ENCODE measurements at regions not wholly inside any gene's neighbourhood (a gene's known extent, or its start where the extent isn't known, plus 50 kb on each side); places are given as distances from the start of the nearest gene placed in this dataset.

DNA sequence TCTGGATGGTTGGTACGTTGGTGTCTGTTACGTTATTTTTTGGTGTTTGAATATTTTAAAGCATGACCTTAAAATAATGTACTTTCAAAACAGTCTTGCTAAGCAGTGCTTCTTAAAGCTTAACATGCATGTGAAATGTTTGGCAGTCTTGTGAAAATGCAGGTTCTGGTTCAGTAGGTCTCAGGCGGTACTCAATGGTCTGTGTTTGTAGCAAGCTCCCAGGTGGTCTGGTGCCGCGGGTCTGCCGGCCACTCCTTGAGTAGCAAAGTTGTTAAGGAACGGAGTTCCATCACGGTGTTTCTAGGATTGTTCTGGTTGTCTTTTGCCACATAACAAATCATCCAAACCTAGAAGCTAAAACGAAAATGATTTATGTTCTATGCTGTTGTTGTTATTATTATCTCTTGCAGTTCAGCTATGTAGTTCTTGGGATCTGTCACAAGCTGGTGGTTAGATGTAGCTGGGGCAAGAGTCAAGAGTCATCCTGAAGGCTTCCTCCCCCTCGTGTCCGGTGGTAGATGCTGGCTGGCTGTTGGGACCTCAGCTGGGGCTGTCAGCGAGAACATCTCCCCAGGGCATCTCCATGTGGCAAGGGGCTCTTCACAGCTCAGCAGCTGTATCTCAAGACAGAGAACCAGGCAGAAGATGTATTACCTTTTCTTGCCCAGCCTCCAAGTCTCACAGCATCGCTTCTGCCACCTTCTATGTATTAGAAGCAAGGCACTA lies 186.8 kb downstream of the PALM2AKAP2 start:
- Histone ChIP-seq H2AFZ (replicated peaks; ENCODE audit: low read length, poor library complexity) (no peak overlapping the region), H2BK15ac (ENCODE audit: low read depth, low read length) (peak overlapping the region; percentile 52; the same call in 1 of the 3 replicates), H3K9me1 (ENCODE audit: insufficient read depth, low read length) (peaks cover 17% of the 10 kb centered on the region), H2BK120ac (ENCODE audit: low read depth, low read length) (no peak overlapping the region), H3K4me2 (ENCODE audit: low read depth, low read length) (no peak overlapping the region), H3K56ac (ENCODE audit: extremely low read depth, insufficient read depth, low read length) (no peak overlapping the region), H2BK5ac (ENCODE audit: low read depth, low read length, poor library complexity, severe bottlenecking) (no peak overlapping the region), H4K8ac (ENCODE audit: low read depth in 2 of 2, low read length in 2 of 2) (no peak overlapping the region; a peak in 1 of 4 replicates), H4K5ac (ENCODE audit: low read depth, low read length) (no peak overlapping the region), H3K9me3 (ENCODE audit: control insufficient read depth, insufficient read depth, low read length) (no peaks in the 10 kb centered on the region), H4K20me1 (ENCODE audit: insufficient read depth, low read length) (peaks cover 7% of the 10 kb centered on the region; the same call in 1 of the 2 replicates), H3K36me3 (ENCODE audit: control insufficient read depth, insufficient read depth, low read length) (no peaks in the 10 kb centered on the region), H3K79me1 (ENCODE audit: low read depth in 1 of 2, low read length in 2 of 2) (peaks cover 19 to 53% of the 10 kb centered on the region in 2 experiments), H3K27ac (ENCODE audit: insufficient read depth, low read length) (no peak overlapping the region), H2AK9ac (replicated peaks; ENCODE audit: low read depth, low read length, poor library complexity) (no peak overlapping the region), H3K4me3 (ENCODE audit: insufficient read depth, low read depth, low read length) (no peak overlapping the region), H4K91ac (ENCODE audit: insufficient read depth, low read depth, low read length) (no peak overlapping the region), H3K18ac (ENCODE audit: low read depth, low read length) (no peak overlapping the region), H2AK5ac (ENCODE audit: low read depth, low read length) (no peak overlapping the region; the same call in 1 of the 2 replicates), H3K4ac (ENCODE audit: low read depth, low read length) (no peak overlapping the region; the same call in 1 of the 2 replicates), H2BK20ac (ENCODE audit: low read depth, low read length) (peak overlapping the region; percentile 21; the same call in 1 of the 2 replicates), H3K9ac (ENCODE audit: low read depth, low read length) (no peak overlapping the region), H3K27me3 (ENCODE audit: control insufficient read depth, insufficient read depth, low read length) (no peaks in the 10 kb centered on the region), H3K14ac (replicated peaks; ENCODE audit: low read depth, low read length) (no peak overlapping the region), H3K4me1 (ENCODE audit: control insufficient read depth, insufficient read depth, low read length) (peaks cover 22% of the 10 kb centered on the region), H3K23ac (ENCODE audit: low read depth, low read length) (no peak overlapping the region)
- dilution Hi-C loops (cut with HindIII; ENCODE audit: low sequenced_read_pairs, unreplicated experiment), result no loop called here
- TF ChIP-seq MAZ (IDR thresholded peaks at IDR 0.05; ENCODE audit: borderline replicate concordance, low read depth, low read length) (no peak), FOS (IDR thresholded peaks at IDR 0.05; ENCODE audit: low read depth, low read length) (no peak), CEBPB (IDR thresholded peaks at IDR 0.05; ENCODE audit: low read depth, low read length) (no peak), RCOR1 (IDR thresholded peaks at IDR 0.05; ENCODE audit: insufficient replicate concordance, low read length) (no peak), NFE2L2 (IDR thresholded peaks at IDR 0.05; ENCODE audit: low read depth, low read length) (no peak)
- TF ChIP-seq, protein P1, sequence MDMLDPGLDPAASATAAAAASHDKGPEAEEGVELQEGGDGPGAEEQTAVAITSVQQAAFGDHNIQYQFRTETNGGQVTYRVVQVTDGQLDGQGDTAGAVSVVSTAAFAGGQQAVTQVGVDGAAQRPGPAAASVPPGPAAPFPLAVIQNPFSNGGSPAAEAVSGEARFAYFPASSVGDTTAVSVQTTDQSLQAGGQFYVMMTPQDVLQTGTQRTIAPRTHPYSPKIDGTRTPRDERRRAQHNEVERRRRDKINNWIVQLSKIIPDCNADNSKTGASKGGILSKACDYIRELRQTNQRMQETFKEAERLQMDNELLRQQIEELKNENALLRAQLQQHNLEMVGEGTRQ (IDR thresholded peaks at IDR 0.05; ENCODE audit: low read depth, low read length), result no peak
- DNase-seq, result no peak
- POLR2A ChIA-PET (ENCODE audit: unreplicated experiment), result no interaction called here
- ATAC-seq (ENCODE audit: low read depth), result no peak
- CTCF ChIA-PET, result no interaction called here
- intact Hi-C loops (cut with micrococcal nuclease), result loop anchor here (5.0 kb wide), 2 partner anchors 85 to 185 kb away; no protein-coding TSS in a partner anchor
- in situ Hi-C loops (cut with MboI; ENCODE audit: low sequenced_read_pairs), result no loop called here
- BruUV-seq (replicated peaks), result no TSS peak
- 67% methylated on average over 3 of the region's 13 CpGs; no CpG with 5 or more reads in 1 of the 2 experiments for WGBS, 2 experiments (ENCODE audit: extremely low coverage in 2 of 2, insufficient read length in 1 of 2)

Measured in IMR-90 (cell line).